SK-N-SH treated with all-trans-retinoic acid at 6 μM for 48 hours (cell line): ENCODE measurements at regions not wholly inside any gene's neighbourhood (a gene's known extent, or its start where the extent isn't known, plus 50 kb on each side); places are given as distances from the start of the nearest gene placed in this dataset.

Experiments
- ATAC-seq: fragments of 200-7000 bp; cut with Tn5 transposase; 3 replicates; pipeline ENCODE4 v1.9.1; 2020; ENCODE audit warnings: mild to moderate bottlenecking, moderate library complexity
- ARNTL ChIP-seq: fragments of 450-650 bp; formaldehyde crosslinking; IDR thresholded peaks from 2 replicates; pipeline ENCODE4 v1.5.0; 2020; ENCODE audit warnings: low read depth, mild to moderate bottlenecking, moderate library complexity, borderline replicate concordance
- BACH2 ChIP-seq: fragments of 250-450 bp; sonication (Bioruptor Pico); IDR thresholded peaks from 2 replicates; pipeline ENCODE4 v1.9.0; 2021; ENCODE audit warnings: mild to moderate bottlenecking, borderline replicate concordance
- CREB5 ChIP-seq: fragments of 250-450 bp; sonication (Bioruptor Pico); IDR thresholded peaks from 2 replicates; pipeline ENCODE4 v1.5.1; 2020; ENCODE audit warnings: low read depth, mild to moderate bottlenecking, moderate library complexity
- CSDC2 ChIP-seq: fragments of 250-450 bp; sonication (Bioruptor Pico); IDR thresholded peaks from 2 replicates; pipeline ENCODE4 v1.5.0; 2020; ENCODE audit warnings: mild to moderate bottlenecking, moderate library complexity
- CSRNP3 ChIP-seq: fragments of 250-450 bp; sonication (Bioruptor Pico); IDR thresholded peaks from 2 replicates; pipeline ENCODE4 v1.5.1; 2021; ENCODE audit warnings: mild to moderate bottlenecking, moderate library complexity
- ESRRG ChIP-seq: fragments of 250-450 bp; sonication (Bioruptor Pico); IDR thresholded peaks from 2 replicates; pipeline ENCODE4 v1.6.1; 2021; ENCODE audit warnings: mild to moderate bottlenecking
- GLIS3 ChIP-seq: fragments of 250-450 bp; sonication (Bioruptor Pico); IDR thresholded peaks from 2 replicates; pipeline ENCODE4 v1.5.0; 2020; ENCODE audit warnings: mild to moderate bottlenecking, moderate library complexity
- ISL1 ChIP-seq: fragments of 250-450 bp; sonication (Bioruptor Pico); IDR thresholded peaks from 2 replicates; pipeline ENCODE4 v2.1.2; 2022; ENCODE audit warnings: mild to moderate bottlenecking, moderate library complexity
- OSR1 ChIP-seq: fragments of 250-450 bp; sonication (Bioruptor Pico); IDR thresholded peaks from 2 replicates; pipeline ENCODE4 v1.8.0; 2022; ENCODE audit warnings: moderate library complexity, mild to moderate bottlenecking, inconsistent platforms
- PATZ1 ChIP-seq: fragments of 250-450 bp; sonication (Bioruptor Pico); IDR thresholded peaks from 2 replicates; pipeline ENCODE4 v1.8.0; 2020; ENCODE audit warnings: mild to moderate bottlenecking, moderate library complexity, borderline replicate concordance
- PPARA ChIP-seq: fragments of 250-450 bp; sonication (Bioruptor Pico); IDR thresholded peaks from 2 replicates; pipeline ENCODE4 v1.5.0; 2020; ENCODE audit warnings: mild to moderate bottlenecking, borderline replicate concordance
- RARB ChIP-seq: fragments of 250-450 bp; sonication (Bioruptor Pico); IDR thresholded peaks from 2 replicates; pipeline ENCODE4 v1.8.0; 2021; ENCODE audit warnings: mild to moderate bottlenecking, moderate library complexity
- SNAI2 ChIP-seq: fragments of 250-450 bp; sonication (Bioruptor Pico); IDR thresholded peaks from 2 replicates; pipeline ENCODE4 v1.5.0; 2020; ENCODE audit warnings: mild to moderate bottlenecking, moderate library complexity
- TCF4 ChIP-seq: fragments of 250-450 bp; sonication (Bioruptor Pico); IDR thresholded peaks from 2 replicates; pipeline ENCODE4 v1.8.0; 2021; ENCODE audit warnings: mild to moderate bottlenecking, moderate library complexity, borderline replicate concordance
- TOX ChIP-seq: fragments of 250-450 bp; sonication (Bioruptor Pico); IDR thresholded peaks from 2 replicates; pipeline ENCODE4 v1.8.0; 2021; ENCODE audit warnings: mild to moderate bottlenecking, moderate library complexity, borderline replicate concordance
- ZC3H10 ChIP-seq: fragments of 250-450 bp; sonication (Bioruptor Pico); IDR thresholded peaks from 2 replicates; pipeline ENCODE4 v1.5.1; 2021; ENCODE audit warnings: mild to moderate bottlenecking, moderate library complexity
- ZFP3 ChIP-seq: fragments of 250-450 bp; sonication (Bioruptor Pico); IDR thresholded peaks from 2 replicates; pipeline ENCODE4 v1.5.0; 2020; ENCODE audit warnings: mild to moderate bottlenecking, moderate library complexity
- ZFP30 ChIP-seq: fragments of 450-650 bp; formaldehyde crosslinking; IDR thresholded peaks from 2 replicates; pipeline ENCODE4 v1.5.0; 2022; ENCODE audit warnings: mild to moderate bottlenecking, moderate library complexity
- ZNF565 ChIP-seq: fragments of 450-650 bp; formaldehyde crosslinking; conservative IDR thresholded peaks from 2 replicates; pipeline ENCODE4 v1.5.0; 2020; ENCODE audit warnings: low read depth, mild to moderate bottlenecking, moderate library complexity
- ZNF70 ChIP-seq: fragments of 450-650 bp; formaldehyde crosslinking; IDR thresholded peaks from 2 replicates; pipeline ENCODE4 v1.5.0; 2020; ENCODE audit warnings: mild to moderate bottlenecking, moderate library complexity
- ZNF8 ChIP-seq: fragments of 450-650 bp; formaldehyde crosslinking; IDR thresholded peaks from 2 replicates; pipeline ENCODE4 v1.5.0; 2020; ENCODE audit warnings: mild to moderate bottlenecking, moderate library complexity

- TF ChIP-seq SNAI2 (CRISPR knock-in tag), result no peak
- TF ChIP-seq CSDC2 (CRISPR knock-in tag), result no peak
- no peak for TF ChIP-seq TCF4 (CRISPR knock-in tag)
- no peak for TF ChIP-seq ZFP3 (CRISPR knock-in tag)
- TF ChIP-seq ZFP30 (CRISPR knock-in tag), result no peak
- no peak for TF ChIP-seq PATZ1 (CRISPR knock-in tag)
- TF ChIP-seq ZNF565, result no peak
- no peak for TF ChIP-seq ISL1 (CRISPR knock-in tag)
- no peak for ATAC-seq
These were observed 292.9 kb downstream of the ANTXR2 start for GRCh38 chr4:79780129-79780528.

- ATAC-seq, result no peak
These were observed 300.5 kb downstream of the ANTXR2 start for GRCh38 chr4:79772510-79772909.

GRCh38 chr4:79764120-79764519 is 308.9 kb downstream of the ANTXR2 start:
- no peak for ATAC-seq
- TF ChIP-seq TOX (CRISPR knock-in tag), result no peak
- TF ChIP-seq SNAI2 (CRISPR knock-in tag), result no peak
- no peak for TF ChIP-seq TCF4 (CRISPR knock-in tag)
- TF ChIP-seq CSRNP3 (CRISPR knock-in tag), result no peak
- TF ChIP-seq ARNTL (CRISPR knock-in tag), result no peak
- TF ChIP-seq ZNF8 (CRISPR knock-in tag), result no peak
- TF ChIP-seq GLIS3 (CRISPR knock-in tag), result no peak
- no peak for TF ChIP-seq CREB5 (CRISPR knock-in tag)
- TF ChIP-seq ESRRG (CRISPR knock-in tag), result no peak
- no peak for TF ChIP-seq ZNF70 (CRISPR knock-in tag)
- TF ChIP-seq PATZ1 (CRISPR knock-in tag), result no peak
- TF ChIP-seq OSR1 (CRISPR knock-in tag), result no peak
- no peak for TF ChIP-seq ZC3H10
- TF ChIP-seq PPARA (CRISPR knock-in tag), result no peak

More at GRCh38 chr4:79772510-79772909, 300.5 kb downstream of the ANTXR2 start:
- TF ChIP-seq SNAI2 (CRISPR knock-in tag) (no peak), RARB (no peak), ZNF8 (CRISPR knock-in tag) (no peak), TOX (CRISPR knock-in tag) (no peak), BACH2 (no peak), ARNTL (CRISPR knock-in tag) (no peak), ZFP30 (CRISPR knock-in tag) (no peak), ESRRG (CRISPR knock-in tag) (no peak), ZFP3 (CRISPR knock-in tag) (no peak), CSDC2 (CRISPR knock-in tag) (no peak), OSR1 (CRISPR knock-in tag) (no peak), PATZ1 (CRISPR knock-in tag) (no peak), ZNF70 (CRISPR knock-in tag) (no peak), CREB5 (CRISPR knock-in tag) (no peak), PPARA (CRISPR knock-in tag) (no peak)
- TF ChIP-seq, all 23 proteins: peak for 0
